ENCODE measurements at regions not wholly inside any gene's neighbourhood (a gene's known extent, or its start where the extent isn't known, plus 50 kb on each side); places are given as distances from the start of the nearest gene placed in this dataset.

DNA sequence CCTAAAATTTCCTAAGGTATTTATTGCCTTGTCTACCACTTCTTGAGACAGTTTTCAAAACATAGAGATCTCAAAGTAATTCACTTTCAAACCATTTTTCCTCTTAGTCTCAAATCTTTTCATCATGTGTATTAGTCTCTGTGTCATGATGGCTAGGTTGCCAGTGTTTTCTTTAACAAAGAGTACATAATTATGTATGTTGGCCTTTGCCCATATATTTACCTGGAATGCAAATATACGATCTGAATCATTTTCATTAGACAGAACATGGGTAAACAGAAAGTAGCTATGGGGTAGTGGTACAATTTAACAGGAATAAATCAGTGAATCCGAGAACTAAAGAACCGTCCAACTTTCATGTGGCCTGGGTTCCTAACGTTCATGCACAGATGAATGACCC lies 852.1 kb upstream of the MBL2 start:
- Histone ChIP-seq H4K20me1 (ENCODE audit: insufficient read depth, low read length) (no peaks in the 10 kb centered on the region), H3K79me2 (ENCODE audit: insufficient read depth, low read length) (no peaks in the 10 kb centered on the region), H3K4me1 (ENCODE audit: insufficient read depth, low read length) (no peaks in the 10 kb centered on the region), H3K4me3 (ENCODE audit: insufficient read depth, low read length) (no peak overlapping the region), H3K27ac (ENCODE audit: low read depth, low read length) (no peak overlapping the region), H2AFZ (ENCODE audit: low read length) (no peak overlapping the region), H3K4me2 (ENCODE audit: insufficient read depth, low read length) (no peak overlapping the region), H3K36me3 (ENCODE audit: insufficient read depth, low read length) (no peaks in the 10 kb centered on the region), H3K9me3 (ENCODE audit: low read depth, low read length) (peaks cover 2% of the 10 kb centered on the region), H3K27me3 (ENCODE audit: insufficient read depth, low read length) (no peaks in the 10 kb centered on the region)
- DNase-seq (ENCODE audit: insufficient read length, low spot score, missing footprints), result no peak
- TF ChIP-seq, protein P1, sequence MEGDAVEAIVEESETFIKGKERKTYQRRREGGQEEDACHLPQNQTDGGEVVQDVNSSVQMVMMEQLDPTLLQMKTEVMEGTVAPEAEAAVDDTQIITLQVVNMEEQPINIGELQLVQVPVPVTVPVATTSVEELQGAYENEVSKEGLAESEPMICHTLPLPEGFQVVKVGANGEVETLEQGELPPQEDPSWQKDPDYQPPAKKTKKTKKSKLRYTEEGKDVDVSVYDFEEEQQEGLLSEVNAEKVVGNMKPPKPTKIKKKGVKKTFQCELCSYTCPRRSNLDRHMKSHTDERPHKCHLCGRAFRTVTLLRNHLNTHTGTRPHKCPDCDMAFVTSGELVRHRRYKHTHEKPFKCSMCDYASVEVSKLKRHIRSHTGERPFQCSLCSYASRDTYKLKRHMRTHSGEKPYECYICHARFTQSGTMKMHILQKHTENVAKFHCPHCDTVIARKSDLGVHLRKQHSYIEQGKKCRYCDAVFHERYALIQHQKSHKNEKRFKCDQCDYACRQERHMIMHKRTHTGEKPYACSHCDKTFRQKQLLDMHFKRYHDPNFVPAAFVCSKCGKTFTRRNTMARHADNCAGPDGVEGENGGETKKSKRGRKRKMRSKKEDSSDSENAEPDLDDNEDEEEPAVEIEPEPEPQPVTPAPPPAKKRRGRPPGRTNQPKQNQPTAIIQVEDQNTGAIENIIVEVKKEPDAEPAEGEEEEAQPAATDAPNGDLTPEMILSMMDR (IDR thresholded peaks at IDR 0.05; ENCODE audit: extremely low read depth, low read depth, low read length), result no peak

DNA sequence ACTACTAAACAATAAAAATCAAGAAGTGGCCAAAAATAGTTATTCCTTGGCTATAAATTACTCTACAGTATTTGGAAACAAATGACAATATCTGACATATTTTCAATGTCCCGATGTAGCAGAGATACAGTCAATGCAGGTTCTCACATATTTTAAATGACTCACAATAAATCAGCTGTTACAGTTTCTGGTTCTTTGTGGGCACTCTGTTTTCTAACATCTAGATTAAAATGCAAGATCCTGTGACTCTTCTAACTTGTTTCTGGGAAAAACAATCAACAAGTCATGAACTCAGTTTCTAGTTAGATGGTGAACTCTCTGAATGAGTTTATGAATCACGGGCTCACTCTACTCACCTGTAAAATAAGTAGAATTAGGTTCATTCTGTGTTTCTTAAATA lies 849.6 kb upstream of the MBL2 start:
- Histone ChIP-seq H3K4me2 (ENCODE audit: insufficient read depth, low read length) (no peak overlapping the region), H3K4me1 (ENCODE audit: insufficient read depth, low read length) (no peaks in the 10 kb centered on the region), H3K27ac (ENCODE audit: low read depth, low read length) (no peak overlapping the region), H3K27me3 (ENCODE audit: insufficient read depth, low read length) (no peaks in the 10 kb centered on the region), H3K79me2 (ENCODE audit: insufficient read depth, low read length) (no peaks in the 10 kb centered on the region), H3K4me3 (ENCODE audit: insufficient read depth, low read length) (no peak overlapping the region), H2AFZ (ENCODE audit: low read length) (no peak overlapping the region), H4K20me1 (ENCODE audit: insufficient read depth, low read length) (no peaks in the 10 kb centered on the region), H3K36me3 (ENCODE audit: insufficient read depth, low read length) (no peaks in the 10 kb centered on the region), H3K9me3 (ENCODE audit: low read depth, low read length) (peaks cover 2% of the 10 kb centered on the region)
- DNase-seq (ENCODE audit: insufficient read length, low spot score, missing footprints), result no peak
- TF ChIP-seq, protein P1 (IDR thresholded peaks at IDR 0.05; ENCODE audit: extremely low read depth, low read depth, low read length), result no peak

GRCh38 chr10:53619671-53620070 lies 847.1 kb upstream of the MBL2 start:
- no peaks in the 10 kb centered on the region for H3K27me3 ChIP-seq (ENCODE audit: insufficient read depth, low read length)
- no peak overlapping the region for H3K27ac ChIP-seq (ENCODE audit: low read depth, low read length)
- no peaks in the 10 kb centered on the region for H3K9me3 ChIP-seq (ENCODE audit: low read depth, low read length)
- no peak overlapping the region for H3K4me2 ChIP-seq (ENCODE audit: insufficient read depth, low read length)
- no peaks in the 10 kb centered on the region for H4K20me1 ChIP-seq (ENCODE audit: insufficient read depth, low read length)
- H3K79me2 ChIP-seq (ENCODE audit: insufficient read depth, low read length), result no peaks in the 10 kb centered on the region
- TF ChIP-seq, protein P1 (IDR thresholded peaks at IDR 0.05; ENCODE audit: extremely low read depth, low read depth, low read length), result no peak
- H3K4me1 ChIP-seq (ENCODE audit: insufficient read depth, low read length), result no peaks in the 10 kb centered on the region
- no peak overlapping the region for H3K4me3 ChIP-seq (ENCODE audit: insufficient read depth, low read length)
- no peaks in the 10 kb centered on the region for H3K36me3 ChIP-seq (ENCODE audit: insufficient read depth, low read length)
- DNase-seq (ENCODE audit: insufficient read length, low spot score, missing footprints), result no peak
- no peak overlapping the region for H2AFZ ChIP-seq (ENCODE audit: low read length)

- Histone ChIP-seq H2AFZ (ENCODE audit: low read length) (no peak overlapping the region), H3K27ac (ENCODE audit: low read depth, low read length) (no peak overlapping the region), H3K4me3 (ENCODE audit: insufficient read depth, low read length) (no peak overlapping the region), H3K4me1 (ENCODE audit: insufficient read depth, low read length) (no peaks in the 10 kb centered on the region), H3K27me3 (ENCODE audit: insufficient read depth, low read length) (no peaks in the 10 kb centered on the region), H3K36me3 (ENCODE audit: insufficient read depth, low read length) (no peaks in the 10 kb centered on the region), H3K9me3 (ENCODE audit: low read depth, low read length) (no peaks in the 10 kb centered on the region), H3K4me2 (ENCODE audit: insufficient read depth, low read length) (no peak overlapping the region), H3K79me2 (ENCODE audit: insufficient read depth, low read length) (no peaks in the 10 kb centered on the region), H4K20me1 (ENCODE audit: insufficient read depth, low read length) (no peaks in the 10 kb centered on the region)
- TF ChIP-seq, protein P1 (IDR thresholded peaks at IDR 0.05; ENCODE audit: extremely low read depth, low read depth, low read length), result no peak
- no peak for DNase-seq (ENCODE audit: insufficient read length, low spot score, missing footprints)
Observed at GRCh38 chr10:53607691-53608090, 835.1 kb upstream of the MBL2 start.

Data from osteoblast (primary cell).